IMR-90 (cell line): ENCODE measurements at regions not wholly inside any gene's neighbourhood (a gene's known extent, or its start where the extent isn't known, plus 50 kb on each side); places are given as distances from the start of the nearest gene placed in this dataset.

ENCODE experiments used
- ATAC-seq: fragments of 200-7000 bp; cut with Tn5 transposase; 2 replicates; pipeline ENCODE4 v1.9.1; 2020; ENCODE audit warnings: low read depth, mild to moderate bottlenecking, moderate library complexity
- BruUV-seq: library from RNA; stranded (reverse); fragments of 400-500 nt; replicated peaks from 2 replicates; lab custom pipeline; 2021; lab: Mats Ljungman, UMichigan
- CTCF ChIA-PET: fragments of 300-600 bp; formaldehyde crosslinking; extraction: SDS; loops from one replicate; lab custom pipeline; 2021; ENCODE audit warnings: antibody characterized with exemption; lab: Yijun Ruan, JAX
- POLR2A ChIA-PET: fragments of 300-600 bp; sonication (Branson Sonifier 250); formaldehyde crosslinking; loops from one replicate; lab custom pipeline; 2022; ENCODE audit warnings: antibody characterized with exemption; ENCODE audit not compliant: unreplicated experiment; lab: Charles Lee
- DNase-seq: peaks from one replicate; pipeline ENCODE4 v3.0.0; 2013
- H2AFZ ChIP-seq: replicated peaks from 2 replicates; pipeline ENCODE3; 2013; ENCODE audit warnings: low read length, mild to moderate bottlenecking; ENCODE audit not compliant: poor library complexity
- H2AK5ac ChIP-seq: 2 replicates; pipeline ENCODE4 v1.6.1; 2013; ENCODE audit warnings: low read depth, low read length, inconsistent platforms
- H2AK9ac ChIP-seq: replicated peaks from 2 replicates; pipeline ENCODE3; 2013; ENCODE audit warnings: mild to moderate bottlenecking, low read depth, low read length, moderate library complexity; ENCODE audit not compliant: poor library complexity
- H2BK120ac ChIP-seq: 2 replicates; pipeline ENCODE4 v1.6.1; 2013; ENCODE audit warnings: low read depth, low read length, inconsistent platforms
- H2BK15ac ChIP-seq: 3 replicates; pipeline ENCODE4 v1.6.1; 2013; ENCODE audit warnings: low read depth, low read length, inconsistent platforms
- H2BK20ac ChIP-seq: 2 replicates; pipeline ENCODE4 v1.6.1; 2013; ENCODE audit warnings: low read depth, mild to moderate bottlenecking, inconsistent platforms, low read length, moderate library complexity
- H2BK5ac ChIP-seq: 2 replicates; pipeline ENCODE4 v1.6.1; 2013; ENCODE audit warnings: mild to moderate bottlenecking, low read depth, low read length, inconsistent platforms; ENCODE audit not compliant: poor library complexity, severe bottlenecking
- H3K14ac ChIP-seq: replicated peaks from 2 replicates; pipeline ENCODE4 v1.6.1; 2013; ENCODE audit warnings: low read depth, low read length, inconsistent platforms
- H3K18ac ChIP-seq: 2 replicates; pipeline ENCODE4 v1.6.1; 2013; ENCODE audit warnings: low read depth, low read length, control low read depth
- H3K23ac ChIP-seq: 2 replicates; pipeline ENCODE4 v1.6.1; 2013; ENCODE audit warnings: low read depth, low read length, inconsistent platforms
- H3K27ac ChIP-seq: 2 replicates; pipeline ENCODE4 v1.5.1; 2013; ENCODE audit warnings: mild to moderate bottlenecking, control low read depth, low read length; ENCODE audit not compliant: insufficient read depth
- H3K27me3 ChIP-seq: 2 replicates; pipeline ENCODE4 v1.6.1; 2013; ENCODE audit warnings: low read length; ENCODE audit not compliant: control insufficient read depth, insufficient read depth
- H3K36me3 ChIP-seq: 2 replicates; pipeline ENCODE4 v1.6.1; 2013; ENCODE audit warnings: low read length, mixed read lengths; ENCODE audit not compliant: control insufficient read depth, insufficient read depth
- H3K4ac ChIP-seq: 2 replicates; pipeline ENCODE4 v1.6.1; 2013; ENCODE audit warnings: low read depth, low read length, inconsistent platforms
- H3K4me1 ChIP-seq: 2 replicates; pipeline ENCODE4 v1.6.1; 2013; ENCODE audit warnings: low read length, mixed read lengths; ENCODE audit not compliant: control insufficient read depth, insufficient read depth
- H3K4me2 ChIP-seq: 2 replicates; pipeline ENCODE4 v1.6.1; 2013; ENCODE audit warnings: low read depth, mild to moderate bottlenecking, control low read depth, low read length, moderate library complexity
- H3K4me3 ChIP-seq: 2 replicates; pipeline ENCODE4 v1.5.1; 2013; ENCODE audit warnings: low read depth, mild to moderate bottlenecking, control low read depth, low read length, moderate library complexity; ENCODE audit not compliant: insufficient read depth
- H3K56ac ChIP-seq: 2 replicates; pipeline ENCODE4 v1.6.1; 2013; ENCODE audit warnings: low read length, inconsistent platforms; ENCODE audit not compliant: insufficient read depth; ENCODE audit errors: extremely low read depth
- H3K79me1 ChIP-seq, 2 experiments: 2 replicates each; pipeline ENCODE4 v1.6.1; 2013; ENCODE audit warnings: low read length in 2 of 2, inconsistent platforms in 1 of 2, low read depth in 1 of 2
- H3K9ac ChIP-seq: 2 replicates; pipeline ENCODE4 v1.6.1; 2013; ENCODE audit warnings: low read depth, low read length, control low read depth
- H3K9me1 ChIP-seq: 2 replicates; pipeline ENCODE4 v1.6.1; 2013; ENCODE audit warnings: low read length, inconsistent platforms; ENCODE audit not compliant: insufficient read depth
- H3K9me3 ChIP-seq: 2 replicates; pipeline ENCODE4 v1.6.1; 2013; ENCODE audit warnings: low read length; ENCODE audit not compliant: control insufficient read depth, insufficient read depth
- H4K20me1 ChIP-seq: 2 replicates; pipeline ENCODE4 v1.6.1; 2013; ENCODE audit warnings: low read length, inconsistent platforms; ENCODE audit not compliant: insufficient read depth
- H4K5ac ChIP-seq: 2 replicates; pipeline ENCODE4 v1.6.1; 2013; ENCODE audit warnings: mild to moderate bottlenecking, low read depth, low read length, control low read depth
- H4K8ac ChIP-seq, 2 experiments: 2 replicates each; pipeline ENCODE4 v1.6.1; 2013; ENCODE audit warnings: low read depth in 2 of 2, low read length in 2 of 2, control low read depth in 1 of 2, inconsistent platforms in 1 of 2
- H4K91ac ChIP-seq: 2 replicates; pipeline ENCODE4 v1.6.1; 2013; ENCODE audit warnings: low read depth, low read length, inconsistent platforms; ENCODE audit not compliant: insufficient read depth
- CHD1 ChIP-seq: IDR thresholded peaks from 2 replicates; pipeline ENCODE4 v1.6.1; 2012; ENCODE audit warnings: low read depth, low read length, improper control_type of control experiment
- FOS ChIP-seq: fragments of 150-350 bp; IDR thresholded peaks from 2 replicates; pipeline ENCODE4 v1.6.1; 2016; ENCODE audit warnings: low read depth, low read length
- POLR2A ChIP-seq: IDR thresholded peaks from 2 replicates; pipeline ENCODE4 v1.6.1; 2012; ENCODE audit warnings: mild to moderate bottlenecking, low read depth, low read length
- SMC3 ChIP-seq: fragments of 150-350 bp; IDR thresholded peaks from 2 replicates; pipeline ENCODE4 v1.6.1; 2016; ENCODE audit warnings: low read depth, mild to moderate bottlenecking, antibody characterized with exemption, low read length, moderate library complexity
- WGBS, 2 experiments: methylation state at CpG; one replicate each; pipeline versions ENCODE4 v1.1.5 to v1.1.7; 2013; ENCODE audit warnings: missing lambda C conversion rate in 2 of 2; ENCODE audit not compliant: insufficient read length in 1 of 2; ENCODE audit errors: extremely low coverage in 2 of 2; 5-methylcytosine and 5-hydroxymethylcytosine counted together
- dilution Hi-C: fragments of 300-500 bp; cut with HindIII; formaldehyde crosslinking; loops from one replicate; pipeline ENCODE4 v1.14.3; 2018; ENCODE audit warnings: low sequenced_read_pairs; ENCODE audit not compliant: unreplicated experiment
- in situ Hi-C: fragments of 300-500 bp; cut with MboI; formaldehyde crosslinking; loops from 3 replicates; pipeline ENCODE4 v1.14.3; 2019; ENCODE audit warnings: low sequenced_read_pairs, inconsistent platforms, mixed read lengths
- intact Hi-C: fragments of 100-400 bp; cut with micrococcal nuclease; formaldehyde crosslinking; loops from 2 replicates; pipeline ENCODE4 v1.10.0; 2022

- WGBS, 2 experiments = 67% methylated on average over 3 of the region's 9 CpGs; no CpG with 5 or more reads in 1 of the 2 experiments
- H3K4me1 ChIP-seq = peaks cover 3% of the 10 kb centered on the region; the same call in 1 of the 2 replicates
- POLR2A ChIA-PET = no interaction called here
- DNase-seq (no peak), ATAC-seq (no peak)
- no TSS peak for BruUV-seq
- H4K91ac ChIP-seq = no peak overlapping the region
- H3K14ac ChIP-seq = no peak overlapping the region
- no peaks in the 10 kb centered on the region for H4K20me1 ChIP-seq
- H2AK9ac ChIP-seq = no peak overlapping the region
- no peaks in the 10 kb centered on the region for H3K79me1 ChIP-seq
- H3K9ac ChIP-seq = no peak overlapping the region
- H3K27ac ChIP-seq = no peak overlapping the region
- no peak overlapping the region; the same call in 1 of the 2 replicates for H2AK5ac ChIP-seq
- peaks cover 18% of the 10 kb centered on the region for H3K27me3 ChIP-seq
- H4K5ac ChIP-seq = no peak overlapping the region
- no peak overlapping the region for H2BK5ac ChIP-seq
- no peak overlapping the region for H3K4ac ChIP-seq
- no peak overlapping the region for H3K18ac ChIP-seq
- H2AFZ ChIP-seq = no peak overlapping the region
- no peak overlapping the region for H3K4me2 ChIP-seq
- intact Hi-C loops = no loop called here
- no peak overlapping the region for H4K8ac ChIP-seq
- H3K4me3 ChIP-seq = no peak overlapping the region
- H3K23ac ChIP-seq = no peak overlapping the region
- H3K56ac ChIP-seq = no peak overlapping the region
- no peaks in the 10 kb centered on the region for H3K9me3 ChIP-seq
- CTCF ChIA-PET = no interaction called here
- H2BK15ac ChIP-seq = no peak overlapping the region
- no peak overlapping the region for H2BK20ac ChIP-seq
- no peaks in the 10 kb centered on the region; the same call in 1 of the 2 replicates for H3K9me1 ChIP-seq
- H2BK120ac ChIP-seq = no peak overlapping the region
- dilution Hi-C loops = no loop called here
- in situ Hi-C loops = no loop called here
- TF ChIP-seq FOS (no peak), POLR2A (no peak), CHD1 (no peak), SMC3 (no peak)
- no peaks in the 10 kb centered on the region for H3K36me3 ChIP-seq
These were observed 200.6 kb downstream of the FOXL1 start for GRCh38 chr16:86778978-86779377.
